ENCODE measurements at regions not wholly inside any gene's neighbourhood (a gene's known extent, or its start where the extent isn't known, plus 50 kb on each side); places are given as distances from the start of the nearest gene placed in this dataset.
A peak's percentile ranks its signal among the peaks of the same experiment; 100 is the strongest.
"Not testable (repeated sequence)": the region's sequence is repeated elsewhere in the genome, so short reads cannot be mapped to it uniquely, and the experiment has no call there.

GRCh38 chr14:106690333-106690891 lies 1164.0 kb downstream of the TMEM121 start:
- Histone ChIP-seq H3K4me1 (ENCODE audit: control insufficient read depth in 4 of 4, insufficient read depth in 4 of 4, low read length in 3 of 4) (no peaks in the 10 kb centered on the region), H3K36me3 (ENCODE audit: control insufficient read depth in 4 of 4, insufficient read depth in 3 of 4, low read depth in 1 of 4, low read length in 3 of 4) (no peaks in the 10 kb centered on the region), H3K4me3 (ENCODE audit: low read depth in 1 of 3, low read length in 3 of 3) (no peak overlapping the region), H3K27ac (ENCODE audit: low read depth in 1 of 2, low read length in 2 of 2) (no peak overlapping the region), H3K9me3 (ENCODE audit: control insufficient read depth in 4 of 4, low read length in 3 of 4) (no peaks in the 10 kb centered on the region), H3K27me3 (ENCODE audit: control insufficient read depth in 4 of 4, insufficient read depth in 4 of 4, low read length in 3 of 4) (peaks cover 0 to 2% (median 0%) of the 10 kb centered on the region in 4 donors), H3K9ac (ENCODE audit: low read depth in 1 of 2, low read length in 2 of 2) (no peak overlapping the region)
- TF ChIP-seq MAX (IDR thresholded peaks at IDR 0.05) (no peak), EGR1 (IDR thresholded peaks at IDR 0.05; ENCODE audit: low read depth in 2 of 2) (no peak), TAF1 (conservative IDR thresholded peaks at IDR 0.05) (no peak), CTCF (IDR thresholded peaks at IDR 0.05; ENCODE audit: low read depth, low read length, missing input control) (no peak)
- DNase-seq (ENCODE audit: low spot score): no peak
- WGBS: 34% methylated on average over 1 of the region's 1 CpG

- TF ChIP-seq HNF4A (conservative IDR thresholded peaks at IDR 0.05) (no peak), CTCF (IDR thresholded peaks at IDR 0.05; ENCODE audit: low read depth, low read length, missing input control) (peak; percentile 20), YY1 (IDR thresholded peaks at IDR 0.05) (no peak)
- no peak overlapping the region for H3K27ac ChIP-seq (ENCODE audit: low read depth in 1 of 2, low read length in 2 of 2)
- H3K9ac ChIP-seq (ENCODE audit: low read depth in 1 of 2, low read length in 2 of 2): no peak overlapping the region
- no peaks in the 10 kb centered on the region for H3K36me3 ChIP-seq (ENCODE audit: control insufficient read depth in 4 of 4, insufficient read depth in 3 of 4, low read depth in 1 of 4, low read length in 3 of 4)
- no peak overlapping the region for H3K4me3 ChIP-seq (ENCODE audit: low read depth in 1 of 3, low read length in 3 of 3)
- peak; percentile 46 for DNase-seq (ENCODE audit: low spot score)
- 64% methylated on average over 13 of the region's 13 CpGs for WGBS
- H3K4me1 ChIP-seq (ENCODE audit: control insufficient read depth in 4 of 4, insufficient read depth in 4 of 4, low read length in 3 of 4): no peaks in the 10 kb centered on the region
- H3K27me3 ChIP-seq (ENCODE audit: control insufficient read depth in 4 of 4, insufficient read depth in 4 of 4, low read length in 3 of 4): peaks cover 0 to 2% (median 0%) of the 10 kb centered on the region in 4 donors
- no peaks in the 10 kb centered on the region for H3K9me3 ChIP-seq (ENCODE audit: control insufficient read depth in 4 of 4, low read length in 3 of 4)
Measured at GRCh38 chr14:106691601-106692291, 1165.4 kb downstream of the TMEM121 start.

- TF ChIP-seq FOXA2 (IDR thresholded peaks at IDR 0.05) (no peak), RAD21 (IDR thresholded peaks at IDR 0.05) (no peak)
- no peak overlapping the region for H3K9ac ChIP-seq (ENCODE audit: low read depth in 1 of 2, low read length in 2 of 2)
- no peaks in the 10 kb centered on the region for H3K9me3 ChIP-seq (ENCODE audit: control insufficient read depth in 4 of 4, low read length in 3 of 4)
- WGBS: 44% methylated on average over 19 of the region's 19 CpGs
- DNase-seq (ENCODE audit: low spot score): no peak
- H3K27ac ChIP-seq (ENCODE audit: low read depth in 1 of 2, low read length in 2 of 2): no peak overlapping the region
- no peak overlapping the region for H3K4me3 ChIP-seq (ENCODE audit: low read depth in 1 of 3, low read length in 3 of 3)
- peaks cover 0 to 2% (median 0%) of the 10 kb centered on the region in 4 donors for H3K27me3 ChIP-seq (ENCODE audit: control insufficient read depth in 4 of 4, insufficient read depth in 4 of 4, low read length in 3 of 4)
- H3K4me1 ChIP-seq (ENCODE audit: control insufficient read depth in 4 of 4, insufficient read depth in 4 of 4, low read length in 3 of 4): no peaks in the 10 kb centered on the region
- H3K36me3 ChIP-seq (ENCODE audit: control insufficient read depth in 4 of 4, insufficient read depth in 3 of 4, low read depth in 1 of 4, low read length in 3 of 4): no peaks in the 10 kb centered on the region
Measured at GRCh38 chr14:106694638-106695393, 1168.4 kb downstream of the TMEM121 start.

GRCh38 chr14:106698620-106699267 lies 1172.4 kb downstream of the TMEM121 start:
- H3K9me3 ChIP-seq (ENCODE audit: control insufficient read depth in 4 of 4, low read length in 3 of 4); H3K27me3 ChIP-seq (ENCODE audit: control insufficient read depth in 4 of 4, insufficient read depth in 4 of 4, low read length in 3 of 4); H3K9ac ChIP-seq (ENCODE audit: low read depth in 1 of 2, low read length in 2 of 2); H3K4me1 ChIP-seq (ENCODE audit: control insufficient read depth in 4 of 4, insufficient read depth in 4 of 4, low read length in 3 of 4); DNase-seq (ENCODE audit: low spot score); H3K4me3 ChIP-seq (ENCODE audit: low read depth in 1 of 3, low read length in 3 of 3); H3K27ac ChIP-seq (ENCODE audit: low read depth in 1 of 2, low read length in 2 of 2); H3K36me3 ChIP-seq (ENCODE audit: control insufficient read depth in 4 of 4, insufficient read depth in 3 of 4, low read depth in 1 of 4, low read length in 3 of 4): not testable (repeated sequence)
- 39% methylated on average over 16 of the region's 16 CpGs for WGBS

- not testable (repeated sequence) for H3K9me3 ChIP-seq (ENCODE audit: control insufficient read depth in 4 of 4, low read length in 3 of 4); H3K27ac ChIP-seq (ENCODE audit: low read depth in 1 of 2, low read length in 2 of 2); H3K27me3 ChIP-seq (ENCODE audit: control insufficient read depth in 4 of 4, insufficient read depth in 4 of 4, low read length in 3 of 4); DNase-seq (ENCODE audit: low spot score); H3K4me3 ChIP-seq (ENCODE audit: low read depth in 1 of 3, low read length in 3 of 3); H3K36me3 ChIP-seq (ENCODE audit: control insufficient read depth in 4 of 4, insufficient read depth in 3 of 4, low read depth in 1 of 4, low read length in 3 of 4); H3K4me1 ChIP-seq (ENCODE audit: control insufficient read depth in 4 of 4, insufficient read depth in 4 of 4, low read length in 3 of 4); H3K9ac ChIP-seq (ENCODE audit: low read depth in 1 of 2, low read length in 2 of 2)
- WGBS: 74% methylated on average over 1 of the region's 4 CpGs
Measured at GRCh38 chr14:106703651-106704050, 1177.3 kb downstream of the TMEM121 start.
